GM12865 (cell line): ENCODE measurements at regions not wholly inside any gene's neighbourhood (a gene's known extent, or its start where the extent isn't known, plus 50 kb on each side); places are given as distances from the start of the nearest gene placed in this dataset.

ENCODE experiments used
- DNase-seq: peaks from one replicate; pipeline ENCODE4 v3.0.0; 2010; ENCODE audit warnings: low read depth
- H3K4me3 ChIP-seq: 2 replicates; pipeline ENCODE4 v1.5.1; 2011; ENCODE audit warnings: mild to moderate bottlenecking, low read depth, low read length, control low read depth
- TF ChIP-seq, protein P1 (sequence below): IDR thresholded peaks from 2 replicates; pipeline ENCODE4 v1.5.1; 2011; ENCODE audit warnings: low read length, control low read depth, low read depth, inconsistent platforms; ENCODE audit not compliant: insufficient read depth; ENCODE audit errors: missing control alignments

DNA sequence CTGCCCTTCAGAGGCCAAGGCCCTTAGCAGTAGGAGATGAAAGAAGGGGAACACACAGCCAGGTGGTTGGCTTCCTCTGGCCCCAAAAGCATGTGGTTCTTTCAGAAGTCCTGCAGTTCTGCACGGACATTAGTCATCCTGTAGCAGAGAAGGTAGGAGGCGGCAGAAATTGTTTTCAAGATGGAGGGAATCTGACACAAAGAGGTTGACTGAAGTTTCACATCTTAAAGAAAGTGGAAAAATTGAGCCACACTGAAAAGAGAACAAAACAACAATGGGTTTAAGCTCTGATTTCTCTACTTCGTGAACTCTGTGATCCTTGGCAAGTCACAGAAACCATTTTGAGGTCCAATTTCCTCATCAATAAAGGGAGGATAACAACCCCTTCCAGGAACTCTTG, 125.3 kb upstream of the DNAH14 start:
- DNase-seq: peak; percentile 52
- H3K4me3 ChIP-seq: no peak overlapping the region
- TF ChIP-seq, protein P1, sequence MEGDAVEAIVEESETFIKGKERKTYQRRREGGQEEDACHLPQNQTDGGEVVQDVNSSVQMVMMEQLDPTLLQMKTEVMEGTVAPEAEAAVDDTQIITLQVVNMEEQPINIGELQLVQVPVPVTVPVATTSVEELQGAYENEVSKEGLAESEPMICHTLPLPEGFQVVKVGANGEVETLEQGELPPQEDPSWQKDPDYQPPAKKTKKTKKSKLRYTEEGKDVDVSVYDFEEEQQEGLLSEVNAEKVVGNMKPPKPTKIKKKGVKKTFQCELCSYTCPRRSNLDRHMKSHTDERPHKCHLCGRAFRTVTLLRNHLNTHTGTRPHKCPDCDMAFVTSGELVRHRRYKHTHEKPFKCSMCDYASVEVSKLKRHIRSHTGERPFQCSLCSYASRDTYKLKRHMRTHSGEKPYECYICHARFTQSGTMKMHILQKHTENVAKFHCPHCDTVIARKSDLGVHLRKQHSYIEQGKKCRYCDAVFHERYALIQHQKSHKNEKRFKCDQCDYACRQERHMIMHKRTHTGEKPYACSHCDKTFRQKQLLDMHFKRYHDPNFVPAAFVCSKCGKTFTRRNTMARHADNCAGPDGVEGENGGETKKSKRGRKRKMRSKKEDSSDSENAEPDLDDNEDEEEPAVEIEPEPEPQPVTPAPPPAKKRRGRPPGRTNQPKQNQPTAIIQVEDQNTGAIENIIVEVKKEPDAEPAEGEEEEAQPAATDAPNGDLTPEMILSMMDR: no peak

DNA sequence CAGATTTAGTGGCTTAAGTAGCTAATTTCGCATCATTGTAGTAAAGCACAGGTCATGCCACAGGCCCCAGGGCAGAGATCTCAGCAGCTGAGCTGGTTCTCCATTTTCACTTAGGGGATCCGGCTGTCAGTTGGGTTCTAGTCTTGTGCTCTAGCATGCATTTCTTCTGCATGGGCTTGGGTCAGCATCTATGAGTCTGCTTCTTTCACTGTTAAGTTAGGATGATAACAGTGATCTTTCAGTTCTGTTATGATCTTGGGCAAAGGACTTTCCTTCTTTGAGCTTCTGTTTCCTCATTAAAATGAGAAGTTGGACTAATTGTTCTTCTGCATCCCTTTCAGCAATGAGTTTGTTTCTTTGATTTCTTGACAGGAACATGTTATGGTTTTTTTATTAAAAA, 123.6 kb upstream of the DNAH14 start:
- TF ChIP-seq, protein P1: no peak
- no peak overlapping the region for H3K4me3 ChIP-seq
- DNase-seq: peak; percentile 35

DNA sequence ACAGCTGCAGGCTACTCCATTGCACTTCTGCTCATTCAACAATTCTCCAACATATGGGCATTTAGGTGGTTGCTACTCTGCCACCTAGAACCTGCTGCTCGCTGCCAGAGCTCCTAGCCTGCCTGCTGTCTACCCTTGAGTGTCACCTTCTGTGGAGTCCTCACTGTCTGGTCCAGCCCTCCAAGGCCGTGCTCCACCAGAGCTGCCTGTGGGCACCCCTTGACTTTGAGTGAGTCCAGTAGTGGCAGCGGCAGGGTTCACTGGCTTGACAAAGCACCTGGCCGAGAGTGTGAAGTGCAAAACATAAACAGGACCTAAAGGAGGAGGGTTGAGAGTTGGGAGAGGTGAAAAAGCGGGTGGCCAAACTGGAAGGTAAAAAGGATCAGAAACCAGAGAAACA, 120.3 kb upstream of the DNAH14 start:
- peak; percentile 14 for DNase-seq
- TF ChIP-seq, protein P1: no peak
- no peak overlapping the region for H3K4me3 ChIP-seq

DNA sequence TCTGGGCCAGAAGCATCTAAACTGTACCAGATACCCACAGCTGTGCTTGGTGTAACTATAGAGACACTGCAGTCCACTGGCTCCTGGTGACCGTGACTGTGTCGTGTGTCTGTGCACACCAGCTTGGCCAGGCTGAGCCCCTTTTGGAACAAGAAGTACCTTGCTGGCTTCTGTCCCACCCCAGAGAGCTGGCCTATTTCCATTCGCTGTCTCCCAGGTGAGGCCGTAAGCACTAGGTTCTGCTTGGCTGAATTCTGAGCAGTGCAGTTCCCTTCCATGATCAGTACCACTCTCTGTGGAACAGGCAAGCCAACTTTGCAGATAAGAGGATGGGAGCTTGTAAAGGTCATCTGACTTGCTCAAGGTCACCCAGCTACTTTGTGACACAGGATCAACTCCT, 119.9 kb upstream of the DNAH14 start:
- TF ChIP-seq, protein P1: no peak
- H3K4me3 ChIP-seq: no peak overlapping the region

DNA sequence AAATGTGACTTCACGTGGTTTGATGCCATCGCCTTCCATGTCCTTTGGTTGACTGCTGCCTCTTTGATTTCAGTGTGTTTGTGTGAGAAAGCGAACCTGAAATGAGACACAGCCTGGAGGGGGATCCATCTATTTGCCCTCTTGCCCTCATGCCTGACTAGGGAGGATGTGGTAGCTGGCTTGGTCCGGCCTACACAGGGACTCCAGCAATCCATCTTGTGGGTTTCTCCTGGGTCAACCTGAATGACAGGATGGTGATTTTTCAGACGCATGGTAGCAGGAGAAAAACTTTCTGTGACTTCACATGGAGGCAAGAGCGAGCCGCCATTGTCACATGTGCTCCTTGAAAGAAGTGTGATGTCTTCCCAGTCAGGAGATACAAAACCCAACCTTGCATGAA, 117.9 kb upstream of the DNAH14 start:
- DNase-seq: no peak
- H3K4me3 ChIP-seq: no peak overlapping the region

More for the DNA sequence above, 119.9 kb upstream of the DNAH14 start:
- no peak for DNase-seq

DNA sequence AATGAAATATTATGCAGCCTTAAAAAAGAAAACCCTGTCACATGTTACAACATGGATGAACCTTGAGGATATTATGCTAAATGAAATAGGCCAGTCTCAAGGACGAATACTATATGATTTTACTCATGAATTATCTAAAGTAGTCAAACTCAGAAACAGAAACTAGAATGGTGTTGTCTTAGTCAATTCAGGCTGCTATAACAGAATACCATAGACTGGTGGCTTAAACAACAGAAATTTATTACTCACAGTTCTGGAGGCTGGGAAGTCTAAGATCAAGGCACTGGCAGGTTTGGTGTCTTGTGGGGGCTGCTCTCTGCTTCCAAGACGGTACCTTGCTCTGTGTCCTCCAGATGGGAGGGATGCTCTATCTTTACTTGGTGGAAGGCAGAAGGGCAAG, 113.8 kb upstream of the DNAH14 start:
- TF ChIP-seq, protein P1: no peak
- H3K4me3 ChIP-seq: no peak overlapping the region
- no peak for DNase-seq

More for the DNA sequence above, 117.9 kb upstream of the DNAH14 start:
- TF ChIP-seq, protein P1: no peak

DNA sequence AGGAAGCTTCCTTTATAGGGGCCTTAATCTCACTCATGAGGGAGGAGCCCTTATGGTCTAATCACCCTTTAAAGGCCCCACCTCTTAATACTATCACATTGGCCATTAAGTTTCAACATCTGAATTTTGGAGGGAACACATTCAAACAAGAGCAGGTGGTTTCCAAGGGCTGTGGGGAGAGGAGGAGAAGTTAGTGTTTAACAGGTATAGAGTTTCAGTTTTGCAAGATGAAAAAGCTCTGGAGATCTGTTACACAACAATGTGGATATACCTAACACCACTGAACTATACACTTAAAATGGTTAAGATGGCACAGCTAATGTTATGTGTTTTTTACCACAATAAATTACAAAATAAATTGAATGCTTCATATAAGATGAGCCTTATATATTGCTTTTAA, 113.4 kb upstream of the DNAH14 start:
- DNase-seq: no peak
- TF ChIP-seq, protein P1: no peak
- no peak overlapping the region for H3K4me3 ChIP-seq
